GM19395 (cell line): ENCODE measurements at regions not wholly inside any gene's neighbourhood (a gene's known extent, or its start where the extent isn't known, plus 50 kb on each side); places are given as distances from the start of the nearest gene placed in this dataset.

Experiments
- ATAC-seq: cut with Tn5 transposase; IDR thresholded peaks from one replicate; pipeline ENCODE4 v1.9.1; 2021; ENCODE audit warnings: mild to moderate bottlenecking, moderate library complexity; ENCODE audit not compliant: unreplicated experiment

DNA sequence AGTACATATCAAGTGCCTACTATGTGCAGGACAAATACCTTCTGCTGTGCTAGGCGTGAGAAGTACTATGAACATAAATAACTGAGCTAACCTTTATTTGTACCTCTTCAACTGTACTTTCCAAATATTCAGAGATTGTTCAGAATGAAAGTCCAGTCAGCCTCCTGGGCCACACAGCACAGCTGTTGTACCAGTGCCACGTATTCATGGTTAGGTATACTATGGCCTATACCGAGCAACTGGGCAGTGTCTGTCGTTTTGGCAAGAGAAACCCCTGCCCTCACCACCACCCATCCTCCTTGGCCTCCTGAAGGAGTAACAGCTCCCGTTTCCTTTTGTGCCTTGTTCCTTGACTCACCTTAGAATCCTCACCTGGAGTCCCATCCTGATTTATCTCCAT is 53.0 kb downstream of the RASSF10 start:
- no peak for ATAC-seq

- no peak for ATAC-seq
These were observed 55.5 kb downstream of the RASSF10 start for GRCh38 chr11:13064593-13064992.

- ATAC-seq = no peak
These were observed 56.2 kb downstream of the RASSF10 start for GRCh38 chr11:13065200-13065787.

- ATAC-seq = no peak
These were observed 59.1 kb downstream of the RASSF10 start for GRCh38 chr11:13068211-13068610.

GRCh38 chr11:13073119-13073981 is 64.2 kb downstream of the RASSF10 start:
- ATAC-seq = no peak

DNA sequence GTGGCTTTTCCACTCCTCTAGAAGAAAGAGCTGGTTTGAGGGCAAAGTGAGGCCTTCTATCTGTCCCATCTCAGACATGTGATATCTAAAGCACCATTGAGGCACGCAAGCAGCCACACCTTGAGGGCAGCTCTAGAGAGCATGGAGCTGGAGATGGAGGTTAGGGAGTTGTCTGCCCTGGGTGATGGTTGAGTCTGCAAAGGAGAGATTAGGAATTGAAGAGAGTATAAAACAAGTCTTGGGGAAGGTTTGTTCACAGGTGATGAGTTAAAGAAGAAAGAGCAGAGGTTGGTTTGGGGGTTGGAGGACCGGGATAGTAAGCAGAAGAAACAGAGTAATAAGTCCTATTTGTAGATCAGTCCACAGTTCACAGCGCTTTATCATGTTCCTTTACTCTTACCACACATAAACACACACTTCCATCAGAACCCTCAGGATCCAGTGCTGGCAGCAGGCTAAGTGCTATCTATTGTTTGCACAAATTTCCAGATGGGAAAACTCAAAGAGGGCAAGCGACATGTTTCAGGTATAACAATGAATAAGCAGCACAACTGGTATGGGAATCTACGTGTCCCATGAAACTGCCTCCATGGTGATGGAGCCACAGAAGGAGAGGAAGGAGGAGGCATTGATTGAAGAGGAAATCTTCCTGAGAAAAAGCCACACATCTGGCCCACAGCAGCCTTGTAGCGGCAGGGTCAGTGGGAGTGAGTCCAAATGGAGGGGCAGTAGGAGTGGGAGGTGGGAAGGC is 65.8 kb downstream of the RASSF10 start:
- ATAC-seq = no peak

DNA sequence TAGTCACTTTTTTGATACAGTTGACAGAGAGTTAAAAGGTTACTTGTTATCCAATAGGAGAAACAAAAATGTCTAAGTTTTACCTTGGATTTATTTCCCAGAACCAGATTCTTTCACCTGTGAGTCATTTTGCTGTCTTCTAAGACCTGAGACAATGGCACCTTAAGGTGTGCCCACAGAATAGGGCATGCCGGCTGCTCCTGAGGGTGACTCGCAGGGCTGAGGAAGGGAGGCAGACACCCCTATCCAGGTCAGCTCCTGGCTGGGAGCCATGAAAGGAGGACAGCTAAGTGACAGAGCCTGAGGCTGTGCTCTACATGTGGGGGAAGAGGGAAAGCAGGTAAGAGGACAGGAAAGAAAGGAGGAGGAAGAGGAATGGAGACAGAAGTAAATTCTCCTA is 67.8 kb downstream of the RASSF10 start:
- ATAC-seq = no peak

DNA sequence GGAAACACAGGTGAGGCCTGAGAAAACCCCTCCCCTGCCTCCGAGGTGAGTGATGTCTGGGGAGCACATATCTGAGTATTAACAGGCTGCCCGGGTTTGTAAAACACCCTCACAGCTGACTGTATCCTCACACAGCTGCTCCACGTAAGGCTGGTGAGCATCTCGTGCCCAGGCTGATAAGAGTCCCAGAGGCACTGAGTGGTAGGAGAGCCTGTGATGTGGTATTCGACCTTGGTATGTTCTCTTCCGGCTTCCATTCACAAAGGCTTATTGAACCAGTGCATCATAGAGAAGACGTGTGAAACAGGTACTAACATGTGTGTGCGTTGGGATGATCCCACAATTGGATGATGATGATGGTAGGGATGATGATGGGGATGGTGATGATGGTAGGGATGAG is 71.7 kb downstream of the RASSF10 start:
- ATAC-seq = no peak

DNA sequence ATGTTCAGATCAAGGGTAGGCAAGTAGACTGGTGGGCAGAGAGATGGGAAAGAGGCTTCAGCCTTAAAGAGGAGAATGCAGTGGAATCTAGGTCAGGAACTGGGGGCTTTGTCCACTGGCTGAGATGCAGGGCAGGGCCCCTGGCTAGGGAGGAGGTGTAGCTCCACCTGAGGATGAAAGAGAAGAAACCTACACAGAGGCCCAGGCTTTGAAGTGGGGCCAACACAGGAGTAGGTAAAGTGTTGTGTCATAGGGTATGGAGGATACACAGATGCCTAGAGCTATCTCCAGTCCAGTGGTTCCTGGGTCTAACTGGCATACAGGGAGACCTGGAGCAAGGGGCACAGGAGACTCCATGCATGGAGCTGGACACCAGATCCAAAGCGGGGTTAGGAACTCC is 73.5 kb downstream of the RASSF10 start:
- no peak for ATAC-seq

DNA sequence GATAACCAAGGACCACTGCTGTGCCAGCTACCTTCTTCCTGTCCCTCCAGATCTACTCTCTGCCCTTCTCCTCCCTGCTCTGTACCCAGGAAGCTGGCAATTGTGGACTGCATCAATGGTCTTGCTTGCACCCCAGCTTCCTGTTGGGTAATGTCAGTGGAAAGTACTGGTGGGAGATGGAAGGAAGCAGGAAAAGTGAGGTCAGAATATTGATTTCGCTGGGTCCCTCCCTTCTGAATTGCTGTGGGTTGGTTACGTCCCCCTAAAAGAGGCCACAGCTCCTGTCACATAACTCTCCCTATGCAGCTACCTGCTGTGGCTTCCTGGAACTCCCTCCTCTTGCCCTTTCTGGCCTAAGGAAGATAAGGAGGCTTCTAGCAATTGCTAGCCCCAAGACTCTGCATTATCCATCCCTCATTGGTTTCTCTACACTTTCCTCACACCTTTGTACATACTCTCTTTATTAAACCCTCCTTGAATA is 81.2 kb downstream of the RASSF10 start:
- no peak for ATAC-seq

GRCh38 chr11:13091373-13091772 is 82.3 kb downstream of the RASSF10 start:
- no peak for ATAC-seq

- ATAC-seq = no peak
These were observed 82.7 kb downstream of the RASSF10 start for GRCh38 chr11:13091804-13092203.

- ATAC-seq = no peak
These were observed 86.0 kb downstream of the RASSF10 start for GRCh38 chr11:13094930-13095687.

- no peak for ATAC-seq
These were observed 88.9 kb downstream of the RASSF10 start for GRCh38 chr11:13098063-13098462.

DNA sequence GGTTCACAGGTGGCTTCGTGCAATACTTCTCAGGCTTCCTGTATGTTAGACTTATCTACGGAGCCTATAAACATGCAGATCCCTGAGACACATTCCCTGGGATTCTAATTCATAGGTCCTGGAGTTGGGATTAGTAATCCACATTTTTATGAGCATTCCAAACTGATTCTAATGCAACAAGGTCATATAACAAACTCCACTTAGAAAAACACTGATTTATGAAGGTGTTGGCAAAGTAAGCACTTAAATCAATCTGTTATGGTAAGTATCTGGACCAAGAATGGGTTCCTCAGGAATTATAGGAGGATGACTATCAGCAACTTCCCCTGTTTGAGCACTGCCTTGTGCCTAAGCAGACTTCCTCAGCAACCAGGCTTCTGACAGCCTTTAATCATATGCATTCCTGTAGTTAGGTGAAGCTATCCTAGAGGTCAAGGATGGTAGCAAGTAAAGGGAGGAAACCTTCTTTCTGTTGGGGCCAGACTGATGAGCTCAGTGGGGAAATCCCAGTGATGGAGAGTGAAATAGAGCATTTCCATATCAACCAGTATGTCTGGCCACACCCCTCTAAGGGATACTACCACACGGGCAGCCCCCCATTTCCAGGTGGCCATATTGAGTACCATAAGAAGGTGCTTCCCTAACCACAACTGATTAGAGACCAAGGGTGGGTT is 89.6 kb downstream of the RASSF10 start:
- no peak for ATAC-seq

DNA sequence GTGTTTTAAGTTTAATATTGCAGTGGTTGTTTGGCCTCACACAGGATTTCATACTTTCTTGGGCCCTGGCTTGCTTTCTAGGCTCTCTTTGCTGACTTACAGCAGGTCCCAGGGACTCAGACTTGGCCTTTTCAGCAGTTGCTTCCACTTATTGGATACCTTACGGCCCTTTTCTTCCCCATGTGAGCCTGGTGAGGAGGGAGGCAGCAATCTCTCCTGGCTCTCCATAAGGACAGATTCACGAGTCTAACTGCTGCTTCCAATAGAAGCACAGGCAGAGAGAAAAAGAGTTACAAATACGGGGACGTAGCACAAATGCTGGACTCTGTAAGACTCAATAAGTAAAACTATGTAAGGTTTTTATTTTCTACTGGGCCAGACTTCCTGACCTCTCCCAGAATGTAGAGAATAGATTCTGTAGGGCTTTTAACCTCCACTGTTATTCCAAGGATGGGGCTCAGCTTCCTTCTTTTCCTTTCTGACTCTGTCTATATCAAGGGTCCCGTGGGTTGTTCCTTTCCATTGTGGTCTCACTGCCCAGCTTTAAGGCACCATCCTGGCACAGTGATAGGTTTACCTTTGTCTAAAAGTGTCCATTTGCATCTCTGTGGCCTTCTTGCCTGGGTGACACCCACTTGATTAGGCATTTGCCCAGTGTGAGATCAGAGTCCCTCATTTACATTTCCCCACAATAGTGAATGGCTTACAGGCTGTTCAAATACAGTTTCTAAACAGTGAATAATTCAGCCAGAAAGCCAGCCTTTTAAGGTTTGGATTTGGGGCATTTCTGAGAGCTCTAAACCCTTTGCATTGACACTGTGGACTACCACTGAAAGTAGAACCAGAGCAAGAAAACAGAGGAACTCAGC is 92.8 kb downstream of the RASSF10 start:
- no peak for ATAC-seq

DNA sequence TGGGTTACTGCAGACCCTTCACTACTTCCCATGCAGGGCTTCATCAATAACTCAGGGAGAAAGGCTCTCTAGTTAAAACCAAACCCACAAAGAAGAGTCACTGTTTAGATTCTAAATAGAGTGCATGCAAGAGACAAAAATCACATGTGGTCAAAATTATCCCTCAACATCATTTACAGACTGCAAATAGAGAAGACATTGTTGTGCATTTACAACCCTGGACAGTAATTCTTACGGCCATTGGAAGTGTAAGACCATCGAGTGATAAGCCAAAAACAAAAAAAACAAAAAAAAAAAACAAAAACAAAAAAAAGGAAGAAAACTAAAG is 93.4 kb downstream of the RASSF10 start:
- no peak for ATAC-seq

DNA sequence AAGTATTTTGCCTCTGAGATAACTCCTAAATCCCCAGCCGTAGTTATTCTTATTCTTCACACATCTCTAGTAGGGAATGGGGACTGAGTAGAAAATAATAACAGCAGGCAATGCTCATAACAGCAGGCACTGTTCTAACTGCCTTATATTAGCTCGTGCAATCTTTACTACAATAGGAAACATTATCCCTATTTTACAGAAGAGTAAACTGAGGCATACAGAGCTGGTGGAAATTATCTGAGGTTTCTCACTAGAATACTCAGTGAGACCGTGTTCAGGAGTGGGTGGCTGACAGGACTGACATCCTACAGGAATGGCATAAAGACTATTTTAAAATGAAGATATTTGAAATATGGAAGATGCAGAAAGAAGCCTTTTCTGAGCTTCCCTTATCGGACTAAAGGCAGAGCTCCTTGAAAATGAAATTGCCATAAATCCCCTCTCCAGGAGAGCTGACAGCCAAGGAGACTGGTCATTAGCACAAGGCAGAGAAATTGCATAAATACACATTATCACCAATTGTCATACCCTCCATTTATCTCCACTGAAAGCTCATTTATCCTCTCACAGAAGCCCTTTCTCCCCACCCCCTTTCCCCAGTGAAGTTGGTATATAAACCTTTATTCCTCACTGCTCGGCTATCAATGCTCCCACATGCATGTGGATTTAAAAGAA is 93.9 kb downstream of the RASSF10 start:
- ATAC-seq = no peak

- ATAC-seq = no peak
These were observed 94.9 kb downstream of the RASSF10 start for GRCh38 chr11:13103962-13104554.
